ENCODE measurements at regions not wholly inside any gene's neighbourhood (a gene's known extent, or its start where the extent isn't known, plus 50 kb on each side); places are given as distances from the start of the nearest gene placed in this dataset.
"Not testable (repeated sequence)": the region's sequence is repeated elsewhere in the genome, so short reads cannot be mapped to it uniquely, and the experiment has no call there.

- Histone ChIP-seq H3K9me3 (no peaks in the 10 kb centered on the region), H3K27me3 (replicated peaks in 1 of 2; ENCODE audit: control insufficient read depth in 2 of 2, extremely low read depth in 1 of 2, insufficient read depth in 2 of 2, low read length in 1 of 2) (peaks cover 0 to 30% of the 10 kb centered on the region in 2 experiments), H3K4me3 (ENCODE audit: control insufficient read depth in 1 of 2, extremely low read depth in 1 of 2, low read length in 1 of 2) (no peak overlapping the region), H3K4me1 (ENCODE audit: control insufficient read depth in 1 of 2, extremely low read depth in 1 of 2, insufficient read depth in 2 of 2, low read length in 2 of 2) (no peaks in the 10 kb centered on the region), H3K27ac (ENCODE audit: low read length) (no peak overlapping the region), H3K36me3 (ENCODE audit: control insufficient read depth in 2 of 2, extremely low read depth in 1 of 2, insufficient read depth in 1 of 2, low read length in 1 of 2) (no peaks in the 10 kb centered on the region)
- Mint-ChIP-seq H3K4me3 (no peak overlapping the region), H3K27me3 (peaks cover 11 to 26% of the 10 kb centered on the region in 2 donors), H3K36me3 (no peaks in the 10 kb centered on the region), H3K9me3 (no peaks in the 10 kb centered on the region), H3K4me1 (no peaks in the 10 kb centered on the region), H3K27ac (no peak overlapping the region)
- ChIA-PET CTCF (no interaction called here), POLR2A (no interaction called here)
- 0% methylated on average over 4 of the region's 8 CpGs for WGBS (ENCODE audit: insufficient coverage)
- peak in 2 of 4 experiments; percentile 33 to 51 for ATAC-seq (replicated peaks in 1 of 4)
- DNase-seq: peak in 23 of 35 experiments; percentile 8 to 63 (median 38)
These were observed 55.0 kb upstream of the PAX7 start for GRCh38 chr1:18575620-18576019.

GRCh38 chr1:18578271-18578670 is 52.4 kb upstream of the PAX7 start:
- no peak overlapping the region for H3K27ac Mint-ChIP-seq
- Histone ChIP-seq H3K36me3 (ENCODE audit: control insufficient read depth in 2 of 2, extremely low read depth in 1 of 2, insufficient read depth in 1 of 2, low read length in 1 of 2) (no peaks in the 10 kb centered on the region), H3K27me3 (replicated peaks in 1 of 2; ENCODE audit: control insufficient read depth in 2 of 2, extremely low read depth in 1 of 2, insufficient read depth in 2 of 2, low read length in 1 of 2) (peaks cover 0 to 32% of the 10 kb centered on the region in 2 experiments), H3K4me1 (ENCODE audit: control insufficient read depth in 1 of 2, extremely low read depth in 1 of 2, insufficient read depth in 2 of 2, low read length in 2 of 2) (no peaks in the 10 kb centered on the region), H3K4me3 (ENCODE audit: control insufficient read depth in 1 of 2, extremely low read depth in 1 of 2, low read length in 1 of 2) (no peak overlapping the region), H3K9me3 (no peaks in the 10 kb centered on the region), H3K27ac (ENCODE audit: low read length) (no peak overlapping the region)
- no peak overlapping the region for H3K4me3 Mint-ChIP-seq
- H3K36me3 Mint-ChIP-seq: no peaks in the 10 kb centered on the region
- ChIA-PET CTCF (no interaction called here), POLR2A (no interaction called here)
- peaks cover 5 to 29% of the 10 kb centered on the region in 2 donors for H3K27me3 Mint-ChIP-seq
- no peaks in the 10 kb centered on the region for H3K4me1 Mint-ChIP-seq
- DNase-seq: no peak
- no peak for ATAC-seq (replicated peaks in 1 of 4)
- WGBS (ENCODE audit: insufficient coverage): 58% methylated on average over 3 of the region's 6 CpGs
- H3K9me3 Mint-ChIP-seq: no peaks in the 10 kb centered on the region

- peaks cover 4 to 23% of the 10 kb centered on the region in 2 donors for H3K27me3 Mint-ChIP-seq
- CTCF ChIA-PET; H3K36me3 Mint-ChIP-seq; H3K9me3 Mint-ChIP-seq; H3K4me1 Mint-ChIP-seq; H3K27ac Mint-ChIP-seq; H3K36me3 ChIP-seq (ENCODE audit: control insufficient read depth in 2 of 2, extremely low read depth in 1 of 2, insufficient read depth in 1 of 2, low read length in 1 of 2); H3K4me3 ChIP-seq (ENCODE audit: control insufficient read depth in 1 of 2, extremely low read depth in 1 of 2, low read length in 1 of 2); H3K4me3 Mint-ChIP-seq; DNase-seq; H3K4me1 ChIP-seq (ENCODE audit: control insufficient read depth in 1 of 2, extremely low read depth in 1 of 2, insufficient read depth in 2 of 2, low read length in 2 of 2); ATAC-seq (replicated peaks in 1 of 4); H3K27ac ChIP-seq (ENCODE audit: low read length); H3K9me3 ChIP-seq; POLR2A ChIA-PET: not testable (repeated sequence)
- 83% methylated on average over 1 of the region's 7 CpGs for WGBS (ENCODE audit: insufficient coverage)
- peaks cover 0 to 38% of the 10 kb centered on the region in 2 experiments for H3K27me3 ChIP-seq (replicated peaks in 1 of 2; ENCODE audit: control insufficient read depth in 2 of 2, extremely low read depth in 1 of 2, insufficient read depth in 2 of 2, low read length in 1 of 2)
These were observed 51.4 kb upstream of the PAX7 start for GRCh38 chr1:18579267-18579666.

GRCh38 chr1:18580047-18580446 is 50.6 kb upstream of the PAX7 start:
- Histone ChIP-seq H3K4me1 (ENCODE audit: control insufficient read depth in 1 of 2, extremely low read depth in 1 of 2, insufficient read depth in 2 of 2, low read length in 2 of 2) (no peaks in the 10 kb centered on the region), H3K27ac (ENCODE audit: low read length) (no peak overlapping the region), H3K27me3 (replicated peaks in 1 of 2; ENCODE audit: control insufficient read depth in 2 of 2, extremely low read depth in 1 of 2, insufficient read depth in 2 of 2, low read length in 1 of 2) (peaks cover 0 to 35% of the 10 kb centered on the region in 2 experiments), H3K36me3 (ENCODE audit: control insufficient read depth in 2 of 2, extremely low read depth in 1 of 2, insufficient read depth in 1 of 2, low read length in 1 of 2) (no peaks in the 10 kb centered on the region), H3K9me3 (no peaks in the 10 kb centered on the region), H3K4me3 (ENCODE audit: control insufficient read depth in 1 of 2, extremely low read depth in 1 of 2, low read length in 1 of 2) (no peak overlapping the region)
- H3K4me1 Mint-ChIP-seq: no peaks in the 10 kb centered on the region
- ChIA-PET POLR2A (no interaction called here), CTCF (no interaction called here)
- ATAC-seq (replicated peaks in 1 of 4) (no peak), DNase-seq (no peak)
- no peaks in the 10 kb centered on the region for H3K9me3 Mint-ChIP-seq
- no peaks in the 10 kb centered on the region for H3K36me3 Mint-ChIP-seq
- H3K27ac Mint-ChIP-seq: no peak overlapping the region
- 65% methylated on average over 6 of the region's 7 CpGs for WGBS (ENCODE audit: insufficient coverage)
- peaks cover 10 to 31% of the 10 kb centered on the region in 2 donors for H3K27me3 Mint-ChIP-seq
- H3K4me3 Mint-ChIP-seq: no peak overlapping the region

GRCh38 chr1:18580691-18581419 is 49.8 kb upstream of the PAX7 start:
- DNase-seq (no peak), ATAC-seq (replicated peaks in 1 of 4) (no peak)
- ChIA-PET CTCF (interaction anchor here (0.6 to 1.3 kb wide), 2 partner anchors 247 to 1086 kb away, joined by 3 to 4 read pairs; no protein-coding TSS in a partner anchor), POLR2A (no interaction called here)
- H3K9me3 Mint-ChIP-seq: no peaks in the 10 kb centered on the region
- peaks cover 0 to 27% of the 10 kb centered on the region in 2 experiments for H3K27me3 ChIP-seq (replicated peaks in 1 of 2; ENCODE audit: control insufficient read depth in 2 of 2, extremely low read depth in 1 of 2, insufficient read depth in 2 of 2, low read length in 1 of 2)
- H3K36me3 ChIP-seq (ENCODE audit: control insufficient read depth in 2 of 2, extremely low read depth in 1 of 2, insufficient read depth in 1 of 2, low read length in 1 of 2): no peaks in the 10 kb centered on the region
- no peak overlapping the region for H3K27ac ChIP-seq (ENCODE audit: low read length)
- H3K36me3 Mint-ChIP-seq: no peaks in the 10 kb centered on the region
- no peaks in the 10 kb centered on the region for H3K4me1 ChIP-seq (ENCODE audit: control insufficient read depth in 1 of 2, extremely low read depth in 1 of 2, insufficient read depth in 2 of 2, low read length in 2 of 2)
- H3K4me3 Mint-ChIP-seq: no peak overlapping the region
- no peaks in the 10 kb centered on the region for H3K9me3 ChIP-seq
- H3K4me1 Mint-ChIP-seq: no peaks in the 10 kb centered on the region
- WGBS (ENCODE audit: insufficient coverage): 71% methylated on average over 3 of the region's 13 CpGs
- no peak overlapping the region for H3K4me3 ChIP-seq (ENCODE audit: control insufficient read depth in 1 of 2, extremely low read depth in 1 of 2, low read length in 1 of 2)
- no peak overlapping the region for H3K27ac Mint-ChIP-seq
- peaks cover 16 to 32% of the 10 kb centered on the region in 2 donors for H3K27me3 Mint-ChIP-seq
